ENCODE measurements at regions not wholly inside any gene's neighbourhood (a gene's known extent, or its start where the extent isn't known, plus 50 kb on each side); places are given as distances from the start of the nearest gene placed in this dataset.

DNA sequence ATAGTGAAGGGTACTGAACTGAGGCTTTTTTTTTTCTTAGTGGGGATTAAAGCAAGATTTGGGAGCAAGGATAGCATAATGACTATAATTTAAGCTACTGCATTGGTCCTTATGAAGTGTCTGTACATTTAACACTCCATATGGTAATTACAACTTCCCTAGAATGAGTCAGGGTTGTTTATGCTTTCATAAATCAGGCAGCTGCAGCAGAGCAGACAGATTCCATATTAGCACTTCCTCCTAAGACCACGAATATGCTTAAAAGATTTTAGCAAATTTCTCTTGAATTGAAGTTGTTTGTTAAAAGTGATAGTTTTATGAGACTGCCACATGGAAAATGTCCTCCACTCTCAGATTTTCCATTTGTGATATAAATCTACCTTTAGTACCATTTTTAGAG, 401.1 kb upstream of the SPRY2 start:
- TF ChIP-seq, protein P1, sequence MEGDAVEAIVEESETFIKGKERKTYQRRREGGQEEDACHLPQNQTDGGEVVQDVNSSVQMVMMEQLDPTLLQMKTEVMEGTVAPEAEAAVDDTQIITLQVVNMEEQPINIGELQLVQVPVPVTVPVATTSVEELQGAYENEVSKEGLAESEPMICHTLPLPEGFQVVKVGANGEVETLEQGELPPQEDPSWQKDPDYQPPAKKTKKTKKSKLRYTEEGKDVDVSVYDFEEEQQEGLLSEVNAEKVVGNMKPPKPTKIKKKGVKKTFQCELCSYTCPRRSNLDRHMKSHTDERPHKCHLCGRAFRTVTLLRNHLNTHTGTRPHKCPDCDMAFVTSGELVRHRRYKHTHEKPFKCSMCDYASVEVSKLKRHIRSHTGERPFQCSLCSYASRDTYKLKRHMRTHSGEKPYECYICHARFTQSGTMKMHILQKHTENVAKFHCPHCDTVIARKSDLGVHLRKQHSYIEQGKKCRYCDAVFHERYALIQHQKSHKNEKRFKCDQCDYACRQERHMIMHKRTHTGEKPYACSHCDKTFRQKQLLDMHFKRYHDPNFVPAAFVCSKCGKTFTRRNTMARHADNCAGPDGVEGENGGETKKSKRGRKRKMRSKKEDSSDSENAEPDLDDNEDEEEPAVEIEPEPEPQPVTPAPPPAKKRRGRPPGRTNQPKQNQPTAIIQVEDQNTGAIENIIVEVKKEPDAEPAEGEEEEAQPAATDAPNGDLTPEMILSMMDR (IDR thresholded peaks at IDR 0.05; ENCODE audit: poor library complexity, severe bottlenecking): no peak
- TF ChIP-seq, protein P2, sequence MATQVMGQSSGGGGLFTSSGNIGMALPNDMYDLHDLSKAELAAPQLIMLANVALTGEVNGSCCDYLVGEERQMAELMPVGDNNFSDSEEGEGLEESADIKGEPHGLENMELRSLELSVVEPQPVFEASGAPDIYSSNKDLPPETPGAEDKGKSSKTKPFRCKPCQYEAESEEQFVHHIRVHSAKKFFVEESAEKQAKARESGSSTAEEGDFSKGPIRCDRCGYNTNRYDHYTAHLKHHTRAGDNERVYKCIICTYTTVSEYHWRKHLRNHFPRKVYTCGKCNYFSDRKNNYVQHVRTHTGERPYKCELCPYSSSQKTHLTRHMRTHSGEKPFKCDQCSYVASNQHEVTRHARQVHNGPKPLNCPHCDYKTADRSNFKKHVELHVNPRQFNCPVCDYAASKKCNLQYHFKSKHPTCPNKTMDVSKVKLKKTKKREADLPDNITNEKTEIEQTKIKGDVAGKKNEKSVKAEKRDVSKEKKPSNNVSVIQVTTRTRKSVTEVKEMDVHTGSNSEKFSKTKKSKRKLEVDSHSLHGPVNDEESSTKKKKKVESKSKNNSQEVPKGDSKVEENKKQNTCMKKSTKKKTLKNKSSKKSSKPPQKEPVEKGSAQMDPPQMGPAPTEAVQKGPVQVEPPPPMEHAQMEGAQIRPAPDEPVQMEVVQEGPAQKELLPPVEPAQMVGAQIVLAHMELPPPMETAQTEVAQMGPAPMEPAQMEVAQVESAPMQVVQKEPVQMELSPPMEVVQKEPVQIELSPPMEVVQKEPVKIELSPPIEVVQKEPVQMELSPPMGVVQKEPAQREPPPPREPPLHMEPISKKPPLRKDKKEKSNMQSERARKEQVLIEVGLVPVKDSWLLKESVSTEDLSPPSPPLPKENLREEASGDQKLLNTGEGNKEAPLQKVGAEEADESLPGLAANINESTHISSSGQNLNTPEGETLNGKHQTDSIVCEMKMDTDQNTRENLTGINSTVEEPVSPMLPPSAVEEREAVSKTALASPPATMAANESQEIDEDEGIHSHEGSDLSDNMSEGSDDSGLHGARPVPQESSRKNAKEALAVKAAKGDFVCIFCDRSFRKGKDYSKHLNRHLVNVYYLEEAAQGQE (IDR thresholded peaks at IDR 0.05; ENCODE audit: borderline replicate concordance): no peak
- TF ChIP-seq POLR2AphosphoS5 (IDR thresholded peaks at IDR 0.05): no peak
